Mesothelial cell of epicardium (in vitro differentiated cells): ENCODE measurements at regions not wholly inside any gene's neighbourhood (a gene's known extent, or its start where the extent isn't known, plus 50 kb on each side); places are given as distances from the start of the nearest gene placed in this dataset.

ENCODE experiments used
- DNase-seq, 2 experiments: peaks; one replicate each; pipeline ENCODE4 v3.0.0; 2021; ENCODE audit warnings: low spot score in 2 of 2; ENCODE audit not compliant: unreplicated experiment in 2 of 2
- H3K27ac Mint-ChIP-seq: 2 replicates; pipeline ENCODE4 v1.8.0; 2021; ENCODE audit warnings: mixed read lengths
- H3K27me3 Mint-ChIP-seq: 2 replicates; pipeline ENCODE4 v1.8.0; 2021; ENCODE audit warnings: low read depth, mixed read lengths
- H3K36me3 Mint-ChIP-seq: 2 replicates; pipeline ENCODE4 v1.8.0; 2021; ENCODE audit warnings: mixed read lengths
- H3K4me1 Mint-ChIP-seq: 2 replicates; pipeline ENCODE4 v1.8.0; 2021; ENCODE audit warnings: mixed read lengths
- H3K4me3 Mint-ChIP-seq: 2 replicates; pipeline ENCODE4 v1.8.0; 2021; ENCODE audit warnings: mild to moderate bottlenecking, moderate library complexity, mixed read lengths
- H3K9me3 Mint-ChIP-seq: 2 replicates; pipeline ENCODE4 v1.8.0; 2021; ENCODE audit warnings: mixed read lengths
- TF ChIP-seq, protein P1 (sequence below): fragments of 200-600 bp; sonication (generic); IDR thresholded peaks from one replicate; pipeline ENCODE4 v1.5.0; 2021; ENCODE audit warnings: antibody characterized with exemption; ENCODE audit not compliant: unreplicated experiment

DNA sequence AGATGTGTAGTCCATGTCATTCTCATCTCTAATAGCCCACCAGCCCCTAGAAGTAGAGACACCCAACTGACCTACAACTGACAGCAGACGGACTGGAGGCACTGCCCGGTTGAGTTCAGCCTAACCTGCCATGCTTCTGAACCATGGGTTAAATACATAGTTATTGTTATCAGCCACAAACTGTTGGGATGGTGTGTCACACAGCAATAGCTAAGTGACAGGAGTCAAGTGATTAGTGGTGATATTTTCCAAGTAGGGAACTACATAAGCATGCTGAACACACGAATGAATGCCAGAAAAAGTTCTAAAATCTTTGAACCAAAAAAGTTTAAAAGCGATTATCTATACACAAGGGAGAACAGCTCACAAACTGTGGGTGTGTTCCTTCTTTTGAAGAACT, 80.1 kb downstream of the SYNE3 start:
- peaks cover 22% of the 10 kb centered on the region for H3K4me1 Mint-ChIP-seq
- H3K9me3 Mint-ChIP-seq: peaks cover 14% of the 10 kb centered on the region
- H3K36me3 Mint-ChIP-seq: peaks cover 11% of the 10 kb centered on the region

DNA sequence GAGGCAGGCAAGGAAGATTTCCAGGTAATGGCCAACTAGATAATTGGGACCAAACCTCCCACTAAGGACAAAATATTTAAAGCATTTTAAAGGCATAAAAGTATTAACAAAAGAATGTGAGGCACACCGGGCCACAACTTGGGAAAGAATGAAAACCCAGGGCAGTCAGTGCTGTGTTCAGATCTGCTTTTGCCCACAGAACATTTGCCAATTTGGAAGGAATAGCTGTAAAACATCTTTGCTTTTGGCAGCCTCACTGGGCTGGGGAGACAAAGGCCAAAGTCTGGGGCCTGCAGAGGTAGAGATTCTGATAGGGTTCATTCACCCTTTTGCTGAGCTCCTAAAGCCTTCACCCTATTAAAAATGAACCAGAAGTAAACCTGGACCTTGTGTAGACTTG, 82.3 kb downstream of the SYNE3 start:
- TF ChIP-seq, protein P1, sequence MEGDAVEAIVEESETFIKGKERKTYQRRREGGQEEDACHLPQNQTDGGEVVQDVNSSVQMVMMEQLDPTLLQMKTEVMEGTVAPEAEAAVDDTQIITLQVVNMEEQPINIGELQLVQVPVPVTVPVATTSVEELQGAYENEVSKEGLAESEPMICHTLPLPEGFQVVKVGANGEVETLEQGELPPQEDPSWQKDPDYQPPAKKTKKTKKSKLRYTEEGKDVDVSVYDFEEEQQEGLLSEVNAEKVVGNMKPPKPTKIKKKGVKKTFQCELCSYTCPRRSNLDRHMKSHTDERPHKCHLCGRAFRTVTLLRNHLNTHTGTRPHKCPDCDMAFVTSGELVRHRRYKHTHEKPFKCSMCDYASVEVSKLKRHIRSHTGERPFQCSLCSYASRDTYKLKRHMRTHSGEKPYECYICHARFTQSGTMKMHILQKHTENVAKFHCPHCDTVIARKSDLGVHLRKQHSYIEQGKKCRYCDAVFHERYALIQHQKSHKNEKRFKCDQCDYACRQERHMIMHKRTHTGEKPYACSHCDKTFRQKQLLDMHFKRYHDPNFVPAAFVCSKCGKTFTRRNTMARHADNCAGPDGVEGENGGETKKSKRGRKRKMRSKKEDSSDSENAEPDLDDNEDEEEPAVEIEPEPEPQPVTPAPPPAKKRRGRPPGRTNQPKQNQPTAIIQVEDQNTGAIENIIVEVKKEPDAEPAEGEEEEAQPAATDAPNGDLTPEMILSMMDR: no peak
- Mint-ChIP-seq H3K36me3 (peaks cover 11% of the 10 kb centered on the region), H3K4me1 (peaks cover 21% of the 10 kb centered on the region), H3K4me3 (no peak overlapping the region), H3K9me3 (peaks cover 14% of the 10 kb centered on the region), H3K27ac (peak overlapping the region; percentile 44), H3K27me3 (no peaks in the 10 kb centered on the region)
- DNase-seq: no peak

More for the DNA sequence above, 80.1 kb downstream of the SYNE3 start:
- DNase-seq: no peak
- TF ChIP-seq, protein P1: no peak
- Mint-ChIP-seq H3K4me3 (no peak overlapping the region), H3K27ac (no peak overlapping the region), H3K27me3 (no peaks in the 10 kb centered on the region)

DNA sequence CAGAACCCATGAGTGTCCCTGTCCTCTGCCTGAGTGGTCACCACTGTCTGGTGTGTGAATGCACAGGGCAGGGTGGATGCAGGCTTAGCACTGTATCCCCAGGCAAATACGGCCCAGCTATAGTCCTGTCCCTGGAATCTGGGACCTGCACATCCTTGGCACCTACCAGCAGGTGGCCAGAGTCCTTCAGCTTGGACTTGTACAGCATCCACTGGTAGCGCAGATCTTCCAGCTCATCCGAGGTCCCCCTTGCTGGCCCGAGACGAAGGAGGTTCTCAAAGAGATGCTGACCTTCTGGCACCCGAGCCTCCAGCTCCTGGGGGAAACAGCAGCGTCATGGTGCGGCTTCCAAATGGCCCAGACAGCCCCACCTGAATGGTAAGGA, 83.4 kb downstream of the SYNE3 start:
- Mint-ChIP-seq H3K9me3 (peaks cover 14% of the 10 kb centered on the region), H3K27ac (no peak overlapping the region), H3K36me3 (peaks cover 11% of the 10 kb centered on the region), H3K27me3 (no peaks in the 10 kb centered on the region), H3K4me3 (no peak overlapping the region), H3K4me1 (peaks cover 31% of the 10 kb centered on the region)
- DNase-seq: no peak
- TF ChIP-seq, protein P1: no peak

DNA sequence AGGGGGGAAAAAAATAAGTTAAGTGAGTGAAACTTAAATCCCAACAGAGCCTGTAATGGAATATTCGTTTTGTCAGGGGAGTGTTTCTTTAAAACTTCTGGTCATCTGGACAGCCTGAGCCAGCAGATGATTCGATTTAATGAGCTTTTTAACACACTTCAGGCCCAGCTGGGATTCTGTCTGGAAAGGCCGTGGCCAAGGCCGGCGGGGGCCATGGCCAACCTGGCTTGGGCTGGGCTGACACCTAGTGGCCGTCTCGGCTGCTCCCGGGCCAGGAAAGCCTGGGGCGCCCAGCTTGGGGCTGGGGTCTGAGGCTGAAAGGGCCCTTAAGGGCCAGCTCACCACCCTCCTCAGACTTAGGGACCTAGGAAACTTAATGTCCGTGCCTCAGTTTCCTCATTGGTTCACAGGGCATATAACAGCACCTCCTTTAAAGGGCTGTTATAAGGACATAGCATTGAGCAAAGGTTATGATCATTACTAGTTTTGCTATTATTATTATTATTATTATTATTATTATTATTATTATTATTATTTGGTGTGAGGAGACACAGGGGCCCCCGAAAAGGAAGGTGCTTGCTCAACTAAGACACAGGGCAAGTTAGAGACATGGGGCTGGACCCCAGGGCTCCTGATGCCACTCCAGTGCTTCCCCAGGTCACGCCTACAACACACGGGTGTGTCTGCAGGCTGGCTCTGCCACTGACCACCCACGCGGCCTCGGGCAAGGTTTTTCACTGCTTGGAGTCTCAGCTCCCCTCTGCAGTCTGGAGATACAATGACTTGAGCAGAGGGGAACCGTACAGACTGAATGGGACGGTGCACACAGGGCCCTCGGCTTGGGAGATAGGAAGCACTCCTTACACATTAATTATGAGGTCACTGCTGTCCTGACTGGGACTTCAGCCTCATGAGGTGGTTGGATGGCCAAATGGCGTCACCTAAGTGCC, 84.0 kb downstream of the SYNE3 start:
- peak overlapping the region; percentile 83 for H3K27ac Mint-ChIP-seq
- DNase-seq: peak; percentile 40 to 71
- no peak overlapping the region for H3K4me3 Mint-ChIP-seq
- H3K27me3 Mint-ChIP-seq: no peaks in the 10 kb centered on the region
- peaks cover 38% of the 10 kb centered on the region for H3K4me1 Mint-ChIP-seq
- TF ChIP-seq, protein P1: peak; percentile 60
- H3K9me3 Mint-ChIP-seq: peaks cover 14% of the 10 kb centered on the region
- peaks cover 11% of the 10 kb centered on the region for H3K36me3 Mint-ChIP-seq

DNA sequence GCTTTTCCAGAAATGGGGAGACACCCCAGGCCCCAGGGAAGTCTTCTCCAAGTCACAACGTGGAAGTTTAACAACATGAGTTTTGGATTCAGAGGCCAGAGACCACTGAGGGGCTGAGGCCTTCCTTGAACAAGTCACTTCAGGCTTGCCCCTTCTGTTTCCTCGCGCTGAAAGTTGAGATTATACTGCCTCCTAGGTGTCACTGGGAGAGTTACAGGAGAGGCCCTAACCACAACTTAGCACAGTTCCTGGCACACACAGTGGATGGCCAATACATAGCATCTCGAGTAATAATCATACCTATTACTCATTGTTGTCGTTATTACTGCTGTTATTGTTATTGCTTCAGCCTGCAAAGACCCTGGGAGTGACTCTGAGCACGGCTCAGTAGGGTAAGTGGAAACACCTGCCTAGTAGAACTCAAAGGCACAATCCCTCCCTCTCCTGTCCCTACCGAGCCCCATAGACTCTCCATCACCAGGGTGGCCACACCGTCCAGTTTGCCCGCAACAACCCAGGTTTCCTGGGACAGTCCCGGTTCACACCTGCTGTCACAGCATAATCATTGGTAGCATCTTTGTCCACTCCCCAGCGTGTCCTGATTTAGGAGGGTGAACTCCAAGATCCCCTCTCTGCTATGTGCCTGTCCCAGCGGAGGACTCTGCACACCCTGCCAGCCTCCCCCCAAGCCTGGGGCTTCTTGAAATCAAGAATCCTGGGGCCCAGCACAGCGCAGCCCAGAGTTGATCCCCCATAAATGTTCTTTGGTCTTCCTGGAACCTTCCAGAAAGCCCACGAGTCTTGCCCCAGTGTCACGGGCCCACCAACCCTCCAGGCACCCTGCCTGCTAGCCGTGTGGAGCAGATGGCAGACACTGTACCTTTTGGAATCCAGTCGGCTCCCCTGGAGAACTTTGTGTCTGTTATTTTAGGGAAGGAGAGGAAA, 85.0 kb downstream of the SYNE3 start:
- no peak for DNase-seq
- H3K36me3 Mint-ChIP-seq: peaks cover 11% of the 10 kb centered on the region
- TF ChIP-seq, protein P1: peak; percentile 65
- H3K27me3 Mint-ChIP-seq: no peaks in the 10 kb centered on the region
- H3K9me3 Mint-ChIP-seq: peaks cover 14% of the 10 kb centered on the region
- no peak overlapping the region for H3K4me3 Mint-ChIP-seq
- H3K27ac Mint-ChIP-seq: peak overlapping the region; percentile 83
- H3K4me1 Mint-ChIP-seq: peaks cover 39% of the 10 kb centered on the region
